ENCODE measurements at regions not wholly inside any gene's neighbourhood (a gene's known extent, or its start where the extent isn't known, plus 50 kb on each side); places are given as distances from the start of the nearest gene placed in this dataset.

DNA sequence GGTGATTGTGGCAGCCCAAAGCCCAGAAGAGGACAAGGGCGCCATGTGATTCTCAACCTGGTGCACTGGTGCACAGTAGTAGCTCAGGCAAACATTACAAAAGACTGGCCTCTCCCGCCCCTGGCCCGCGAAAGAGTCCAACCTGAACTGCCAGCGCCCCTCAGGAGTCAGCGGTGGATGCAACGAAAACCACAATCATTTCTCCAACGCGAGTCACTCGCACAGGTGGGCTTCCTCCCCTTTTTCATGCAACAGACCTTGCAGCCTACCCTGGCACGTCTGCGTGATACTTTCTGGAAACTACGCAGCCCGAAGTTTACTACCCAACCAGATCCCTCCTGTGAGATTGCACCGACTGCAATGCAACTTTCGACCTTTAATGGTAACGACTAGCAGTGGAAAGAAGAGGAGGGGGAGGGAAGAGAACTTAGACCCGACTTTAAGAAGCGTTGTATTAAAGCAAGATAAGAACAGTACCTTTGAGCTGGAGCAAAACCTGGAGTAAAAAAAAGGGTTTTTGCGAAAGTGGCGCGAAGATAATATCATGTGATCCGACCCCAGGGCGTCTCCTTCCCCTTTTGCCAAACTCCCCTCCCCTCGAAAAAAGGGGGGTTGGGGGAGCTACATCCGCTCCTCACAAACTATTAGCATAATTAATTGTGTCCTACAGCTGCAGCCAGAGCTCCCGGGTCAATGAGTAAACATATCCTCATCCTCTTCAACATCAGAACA is 63.3 kb upstream of the CCDC160 start:
- DNase-seq, result no peak

GRCh38 chrX:134174273-134174660 is 62.7 kb upstream of the CCDC160 start:
- no peak for DNase-seq

- DNase-seq, result no peak
Measured at GRCh38 chrX:134174859-134175258, 62.1 kb upstream of the CCDC160 start.

DNA sequence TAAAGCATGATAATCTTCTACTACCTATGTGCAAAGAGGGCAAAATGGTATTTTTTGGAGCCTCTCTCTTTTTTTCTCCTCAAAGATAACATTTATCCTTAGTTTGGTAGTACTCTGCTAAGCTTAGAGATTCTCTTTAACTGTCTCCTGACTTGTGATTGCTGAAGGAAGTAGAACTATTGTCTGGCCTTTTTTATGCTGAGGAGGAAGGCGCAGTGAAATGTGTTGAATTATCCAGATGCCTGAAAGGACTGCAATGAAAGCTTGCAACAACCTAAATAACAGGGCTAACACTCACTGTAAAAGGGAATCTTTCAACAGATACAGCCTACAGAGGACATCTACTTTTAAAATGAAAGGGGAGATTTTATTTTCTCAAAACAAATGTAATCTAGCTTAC is 59.5 kb upstream of the CCDC160 start:
- no peak for DNase-seq

DNA sequence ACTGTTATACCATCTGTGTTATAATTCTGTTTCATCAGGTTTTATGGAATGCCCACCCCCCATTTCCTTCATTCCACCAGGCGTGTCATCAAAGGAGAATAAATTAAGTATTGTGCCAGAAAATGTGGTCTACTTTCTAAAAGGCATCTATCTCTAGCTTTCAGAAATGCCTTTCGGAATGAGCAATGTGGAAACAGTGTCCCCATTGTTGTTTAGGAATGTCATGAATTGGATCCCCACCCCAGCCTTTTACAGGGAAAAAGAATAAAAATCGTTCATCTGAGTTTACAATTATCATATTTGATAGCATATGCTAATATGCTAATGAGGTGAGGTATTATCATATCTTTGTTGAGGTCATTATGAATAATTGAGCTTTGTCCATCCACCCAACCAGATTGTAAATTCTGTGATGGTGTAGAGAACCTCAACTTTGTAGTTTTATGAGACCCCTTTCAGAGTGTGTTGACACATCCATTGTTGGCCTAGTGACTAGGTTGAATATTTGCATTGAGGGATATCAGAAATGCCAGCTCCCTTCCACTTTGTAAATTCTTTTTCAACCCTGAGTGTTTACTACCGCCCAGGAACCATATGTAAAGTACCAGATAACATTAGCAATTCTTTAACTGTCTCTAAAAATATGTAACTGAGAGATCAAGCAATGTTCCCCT is 56.2 kb upstream of the CCDC160 start:
- no peak for DNase-seq

DNA sequence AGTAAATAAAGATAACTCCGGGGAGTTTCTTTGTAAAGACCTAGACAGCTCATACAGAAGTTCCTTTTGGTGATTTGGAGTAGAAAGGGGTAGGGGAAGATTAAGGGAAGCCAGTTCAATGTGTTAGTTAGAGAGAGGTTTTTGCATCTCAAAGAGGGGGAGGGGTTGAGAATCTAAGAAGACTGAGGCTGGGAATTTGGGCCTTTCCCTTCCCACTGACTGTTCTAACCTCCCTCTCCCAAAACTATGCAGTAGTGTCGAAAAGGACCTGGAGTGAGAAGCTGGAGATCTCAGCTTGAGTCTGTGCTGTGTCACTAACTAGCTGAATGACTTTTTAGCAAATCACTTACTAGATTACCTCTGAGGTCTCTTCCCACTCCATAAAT is 55.7 kb upstream of the CCDC160 start:
- no peak for DNase-seq

- no peak for DNase-seq
Measured at GRCh38 chrX:134183665-134184064, 53.3 kb upstream of the CCDC160 start.

DNA sequence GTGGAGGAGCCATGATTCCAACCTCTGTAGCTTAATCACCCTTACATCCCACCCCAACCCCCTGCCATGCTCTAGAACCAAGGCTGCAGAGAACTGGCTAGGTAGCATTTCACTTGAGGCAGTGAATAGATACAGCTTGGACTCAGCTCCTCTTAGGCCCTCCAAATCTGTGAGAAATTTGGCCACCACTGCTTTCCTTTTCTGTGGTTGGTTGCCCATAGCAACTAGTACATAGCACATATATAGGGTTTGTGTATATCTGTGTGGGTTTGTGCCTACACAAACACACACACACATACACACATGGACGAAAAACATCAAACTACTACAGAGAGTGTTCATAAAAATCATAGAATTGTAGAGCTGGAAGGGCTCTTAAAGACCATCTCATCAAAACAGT is 52.0 kb upstream of the CCDC160 start:
- DNase-seq, result no peak

DNA sequence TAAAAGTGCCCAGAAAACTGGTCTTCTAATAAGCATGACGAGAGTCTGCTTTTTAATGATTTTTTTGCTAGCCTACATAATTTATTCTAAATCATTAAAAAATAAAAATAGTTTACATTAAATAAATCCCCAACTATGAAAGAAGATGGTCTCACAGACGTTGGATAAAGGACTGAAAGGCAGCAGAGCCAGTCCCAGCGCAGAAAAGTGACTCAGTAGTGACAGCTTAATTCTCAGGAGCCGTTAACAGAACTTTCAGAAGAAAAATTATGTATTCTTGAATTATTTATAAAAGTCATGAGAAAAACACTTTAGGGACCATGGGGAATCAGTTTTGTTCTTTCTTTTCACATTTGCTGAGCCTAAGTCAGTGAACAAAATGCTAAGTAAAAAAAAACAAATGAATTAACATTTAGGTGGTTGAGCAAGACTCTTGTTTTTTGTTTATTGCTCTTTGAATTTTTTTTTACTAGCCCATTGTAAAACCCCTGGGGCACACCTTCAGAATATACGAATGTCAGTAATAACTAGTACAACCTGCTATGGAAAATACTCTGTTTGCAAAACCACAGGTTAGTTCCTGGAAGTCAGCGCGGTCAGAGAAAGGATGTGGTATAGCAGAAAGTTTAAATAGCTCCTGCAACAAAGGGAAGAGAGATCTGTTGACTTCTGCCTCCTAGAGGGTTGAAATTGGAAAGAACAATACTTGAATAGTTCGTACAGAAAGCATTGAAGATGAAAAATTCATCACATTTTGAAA is 50.4 kb upstream of the CCDC160 start:
- DNase-seq, result no peak
